GM10248 (cell line): ENCODE measurements at regions not wholly inside any gene's neighbourhood (a gene's known extent, or its start where the extent isn't known, plus 50 kb on each side); places are given as distances from the start of the nearest gene placed in this dataset.

Experiments
- CTCF ChIA-PET: fragments of 300-600 bp; sonication (Branson Sonifier 250); formaldehyde crosslinking; extraction: SDS; loops from one replicate; lab custom pipeline; 2021; ENCODE audit warnings: antibody characterized with exemption; lab: Yijun Ruan, JAX
- POLR2A ChIA-PET: fragments of 350-650 bp; sonication (Branson Sonifier 250); formaldehyde crosslinking; extraction: SDS; loops from one replicate; lab custom pipeline; 2020; ENCODE audit warnings: antibody characterized with exemption; lab: Yijun Ruan, JAX
- DNase-seq: peaks from one replicate; pipeline ENCODE4 v3.0.0; 2012; ENCODE audit errors: extremely low spot score
- TF ChIP-seq, protein P1 (sequence below): IDR thresholded peaks from 2 replicates; pipeline ENCODE4 v1.5.1; 2012; ENCODE audit warnings: mild to moderate bottlenecking, low read depth; ENCODE audit errors: extremely low read depth, missing control alignments, control extremely low read depth

DNA sequence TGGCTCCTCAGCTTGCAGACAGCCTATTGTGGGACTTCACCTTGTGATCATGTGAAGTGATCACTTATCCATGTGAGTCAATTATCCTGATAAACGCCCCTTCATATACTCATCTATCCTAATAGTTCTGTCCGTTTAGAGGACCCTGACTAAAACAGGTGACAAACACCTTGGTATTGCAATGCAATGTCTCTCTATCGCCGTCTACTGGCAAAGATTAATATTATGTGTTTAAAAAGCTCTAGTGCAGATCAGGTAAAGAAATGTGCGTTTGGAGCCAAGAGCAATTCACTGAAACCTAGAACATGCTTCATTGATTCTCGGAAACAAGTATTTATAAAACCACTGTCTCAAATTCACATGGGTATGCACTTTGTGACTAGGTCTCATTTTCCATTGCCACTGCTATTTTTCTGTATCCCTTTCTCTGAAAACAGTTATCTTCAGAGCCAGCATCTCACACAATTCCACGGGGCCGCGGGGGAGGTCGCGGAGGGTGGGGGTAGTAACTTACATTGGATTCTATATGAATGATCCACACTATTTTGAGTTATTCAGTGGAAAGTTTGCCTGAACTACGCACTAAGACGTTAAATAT, 554.6 kb upstream of the NCAM2 start:
- CTCF ChIA-PET: interaction anchor here (1.7 kb wide), 1 partner anchor 9 kb away, joined by 4 read pairs; no protein-coding TSS in a partner anchor
- no peak for DNase-seq

DNA sequence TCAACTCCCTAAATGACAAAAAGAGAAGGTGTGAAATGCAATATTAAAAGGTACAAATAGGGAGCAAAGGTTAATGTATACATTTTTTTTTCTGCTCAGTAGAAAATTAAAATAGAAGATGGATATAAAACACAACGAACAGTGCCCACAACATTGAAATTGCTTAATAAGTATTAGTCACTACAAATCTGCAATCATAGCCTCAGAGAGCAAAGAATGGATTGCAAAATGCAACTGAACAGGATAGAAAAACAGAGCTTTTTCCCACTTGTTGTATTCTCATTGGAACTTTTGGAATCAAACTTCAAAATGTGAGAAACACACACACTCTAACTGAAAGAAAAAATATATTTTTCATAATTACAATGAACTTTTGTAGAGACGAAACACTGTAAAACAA, 552.2 kb upstream of the NCAM2 start:
- POLR2A ChIA-PET: no interaction called here

More for the DNA sequence above, 554.6 kb upstream of the NCAM2 start:
- POLR2A ChIA-PET: no interaction called here
- TF ChIP-seq, protein P1, sequence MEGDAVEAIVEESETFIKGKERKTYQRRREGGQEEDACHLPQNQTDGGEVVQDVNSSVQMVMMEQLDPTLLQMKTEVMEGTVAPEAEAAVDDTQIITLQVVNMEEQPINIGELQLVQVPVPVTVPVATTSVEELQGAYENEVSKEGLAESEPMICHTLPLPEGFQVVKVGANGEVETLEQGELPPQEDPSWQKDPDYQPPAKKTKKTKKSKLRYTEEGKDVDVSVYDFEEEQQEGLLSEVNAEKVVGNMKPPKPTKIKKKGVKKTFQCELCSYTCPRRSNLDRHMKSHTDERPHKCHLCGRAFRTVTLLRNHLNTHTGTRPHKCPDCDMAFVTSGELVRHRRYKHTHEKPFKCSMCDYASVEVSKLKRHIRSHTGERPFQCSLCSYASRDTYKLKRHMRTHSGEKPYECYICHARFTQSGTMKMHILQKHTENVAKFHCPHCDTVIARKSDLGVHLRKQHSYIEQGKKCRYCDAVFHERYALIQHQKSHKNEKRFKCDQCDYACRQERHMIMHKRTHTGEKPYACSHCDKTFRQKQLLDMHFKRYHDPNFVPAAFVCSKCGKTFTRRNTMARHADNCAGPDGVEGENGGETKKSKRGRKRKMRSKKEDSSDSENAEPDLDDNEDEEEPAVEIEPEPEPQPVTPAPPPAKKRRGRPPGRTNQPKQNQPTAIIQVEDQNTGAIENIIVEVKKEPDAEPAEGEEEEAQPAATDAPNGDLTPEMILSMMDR: no peak

DNA sequence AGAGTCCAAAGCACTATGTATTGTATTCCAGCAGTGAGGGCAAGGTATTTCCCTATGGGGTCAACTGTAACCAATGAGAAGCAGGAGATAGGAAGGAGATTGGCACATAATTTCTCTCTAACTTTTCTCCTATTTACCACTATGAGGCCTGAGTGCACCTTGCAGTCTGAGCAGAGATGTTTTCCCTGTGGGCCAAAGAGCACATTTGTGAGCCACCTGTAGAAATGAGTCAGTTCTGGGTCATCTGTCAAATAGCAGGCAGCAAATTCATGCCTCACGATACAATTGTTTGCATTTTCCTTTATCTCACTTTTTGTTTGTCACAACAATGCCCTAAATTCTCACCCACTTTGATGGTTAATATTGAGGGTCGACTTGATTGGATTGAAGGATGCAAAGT, 547.2 kb upstream of the NCAM2 start:
- TF ChIP-seq, protein P1: no peak
- ChIA-PET POLR2A (no interaction called here), CTCF (no interaction called here)
- no peak for DNase-seq

More for the DNA sequence above, 552.2 kb upstream of the NCAM2 start:
- DNase-seq: no peak
- CTCF ChIA-PET: no interaction called here
- TF ChIP-seq, protein P1: no peak

DNA sequence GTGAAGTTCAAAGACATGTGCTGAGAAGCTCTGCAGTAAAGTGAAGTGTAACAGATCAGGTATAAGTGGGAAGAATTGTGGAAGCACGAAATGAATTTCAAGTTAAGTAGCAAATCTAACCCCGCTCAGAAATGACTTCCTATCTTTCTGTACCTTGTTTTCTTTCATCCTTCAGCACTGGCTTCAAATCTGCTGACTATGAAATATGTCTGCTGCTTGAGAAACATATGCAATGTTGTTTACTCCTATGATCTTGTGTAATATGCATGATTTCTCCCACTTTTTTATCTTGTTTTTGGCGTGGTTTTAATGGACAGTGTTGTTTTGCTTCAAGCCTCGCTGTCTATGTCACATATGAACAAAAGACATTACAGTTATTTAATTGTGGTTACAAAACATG, 545.3 kb upstream of the NCAM2 start:
- ChIA-PET CTCF (no interaction called here), POLR2A (no interaction called here)
- TF ChIP-seq, protein P1: no peak
- DNase-seq: no peak

DNA sequence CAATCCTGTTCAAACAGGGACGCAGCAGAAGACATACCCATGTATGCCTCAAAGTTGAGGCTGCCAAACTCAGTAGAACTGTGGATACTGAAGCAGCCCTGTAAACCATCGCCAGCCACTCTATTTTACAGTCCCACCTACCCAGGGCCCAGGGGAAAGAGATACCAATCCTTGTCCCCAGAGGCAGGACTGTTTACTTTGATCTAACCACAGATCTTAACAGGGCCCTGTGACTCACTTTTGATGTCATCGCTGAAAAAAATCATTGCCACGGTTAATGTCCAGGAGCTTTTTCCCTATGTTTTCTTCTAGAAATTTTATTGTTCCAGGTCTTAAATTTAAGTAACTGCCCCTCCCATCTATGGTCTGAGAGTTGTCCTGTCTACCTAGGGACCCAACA, 538.4 kb upstream of the NCAM2 start:
- ChIA-PET CTCF (no interaction called here), POLR2A (no interaction called here)
- TF ChIP-seq, protein P1: no peak
- DNase-seq: no peak

DNA sequence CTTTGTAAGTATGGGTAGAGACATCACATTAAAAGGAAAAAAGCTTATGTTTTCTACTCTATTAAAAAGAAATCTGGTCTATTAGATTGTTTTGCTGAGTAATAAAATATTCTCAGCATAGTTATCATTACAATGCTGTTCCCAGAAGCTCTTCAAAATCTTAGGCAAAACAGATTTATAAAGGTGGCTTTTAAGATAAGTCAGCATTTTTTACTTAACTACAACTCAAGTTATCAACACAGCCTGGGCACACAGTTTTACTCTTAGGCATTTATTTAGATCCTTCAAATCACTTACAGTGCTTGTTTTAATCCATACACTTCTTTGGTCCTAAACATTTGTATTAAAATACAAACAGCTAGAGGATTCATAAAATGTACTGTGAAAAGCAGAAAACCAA, 534.8 kb upstream of the NCAM2 start:
- ChIA-PET POLR2A (no interaction called here), CTCF (no interaction called here)
- TF ChIP-seq, protein P1: no peak
- DNase-seq: no peak
